Lung (tissue), 11 donors: ENCODE measurements at regions not wholly inside any gene's neighbourhood (a gene's known extent, or its start where the extent isn't known, plus 50 kb on each side); places are given as distances from the start of the nearest gene placed in this dataset.

Experiments used
- ATAC-seq: fragments of 200-7000 bp; cut with Tn5 transposase; one replicate; pipeline ENCODE4 v1.9.1; 2020; ENCODE audit warnings: moderate number of reproducible peaks; ENCODE audit not compliant: insufficient read depth, low FRiP score
- DNase-seq, 3 donors: peaks; one replicate each; pipeline ENCODE4 v3.0.0-alpha.2; 2013 to 2017
- H3K27ac ChIP-seq, 2 donors: one replicate each; pipeline ENCODE4 v1.5.1; 2013; ENCODE audit warnings: mild to moderate bottlenecking in 2 of 2, moderate library complexity in 2 of 2, control low read depth in 1 of 2, inconsistent platforms in 1 of 2, low read depth in 1 of 2, low read length in 1 of 2
- H3K27me3 ChIP-seq, 3 donors: one replicate each; pipeline ENCODE4 v1.5.1; 2013; ENCODE audit warnings: low read length in 2 of 3; ENCODE audit not compliant: control insufficient read depth in 3 of 3, insufficient read depth in 3 of 3
- H3K36me3 ChIP-seq, 4 donors: one replicate each; pipeline ENCODE4 v1.5.1; 2013; ENCODE audit warnings: low read length in 4 of 4, mild to moderate bottlenecking in 1 of 4, moderate library complexity in 1 of 4; ENCODE audit not compliant: control insufficient read depth in 4 of 4, insufficient read depth in 4 of 4
- H3K4me1 ChIP-seq, 5 donors: one replicate each; pipeline ENCODE4 v1.5.1; 2013; ENCODE audit warnings: low read length in 5 of 5, mild to moderate bottlenecking in 2 of 5, moderate library complexity in 1 of 5; ENCODE audit not compliant: control insufficient read depth in 5 of 5, insufficient read depth in 5 of 5
- H3K4me3 ChIP-seq: one replicate; pipeline ENCODE4 v1.5.1; 2013; ENCODE audit warnings: mild to moderate bottlenecking, control low read depth, moderate library complexity
- H3K9ac ChIP-seq, 2 donors: one replicate each; pipeline ENCODE4 v1.5.1; 2013; ENCODE audit warnings: low read length in 2 of 2, control low read depth in 1 of 2; ENCODE audit not compliant: insufficient read depth in 1 of 2
- H3K9me3 ChIP-seq, 4 donors: one replicate each; pipeline ENCODE4 v1.5.1; 2013; ENCODE audit warnings: low read length in 3 of 4, mild to moderate bottlenecking in 1 of 4, moderate library complexity in 1 of 4; ENCODE audit not compliant: control insufficient read depth in 4 of 4, insufficient read depth in 3 of 4
- WGBS, 2 donors: extraction: QIAGEN DNeasy Blood & Tissue Kit; methylation state at CpG; one replicate each; pipeline ENCODE4 v1.1.7; 2013; 5-methylcytosine and 5-hydroxymethylcytosine counted together
- TF ChIP-seq, protein P1 (sequence below): IDR thresholded peaks from 2 replicates; pipeline ENCODE4 v1.5.1; 2012; ENCODE audit warnings: mild to moderate bottlenecking; ENCODE audit errors: control extremely low read depth, extremely low read depth
- donor health status: control.
- donor health status: control.
- donor health status: Bipolar disorder and iron deficiency.
- donor health status: healthy.
- donor health status: DM: yes; HTN: yes; CAD: no.

DNA sequence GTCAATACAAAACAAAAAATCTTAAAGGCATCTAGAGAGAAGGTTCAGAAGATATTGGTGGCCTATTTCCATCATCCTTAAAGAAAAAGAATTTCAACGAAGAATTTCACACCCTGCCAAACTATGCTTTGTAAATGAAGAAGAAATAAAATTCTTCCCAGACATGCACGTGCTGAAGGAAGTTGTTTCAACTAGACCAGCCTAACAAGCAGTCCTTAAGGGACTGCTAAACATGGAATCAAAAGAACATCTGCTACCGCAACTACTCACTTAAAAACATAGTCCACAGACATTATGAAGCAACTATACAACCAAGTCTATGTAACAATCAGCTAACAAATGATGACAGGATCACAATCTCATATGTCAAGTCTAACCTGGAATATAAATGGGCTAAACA lies 584.9 kb upstream of the PTCHD4 start:
- H3K4me1 ChIP-seq: no peaks in the 10 kb centered on the region
- H3K9ac ChIP-seq: no peak overlapping the region
- DNase-seq: no peak
- 86 to 89% methylated on average over 3 of the region's 3 CpGs for WGBS, 2 donors
- TF ChIP-seq, protein P1, sequence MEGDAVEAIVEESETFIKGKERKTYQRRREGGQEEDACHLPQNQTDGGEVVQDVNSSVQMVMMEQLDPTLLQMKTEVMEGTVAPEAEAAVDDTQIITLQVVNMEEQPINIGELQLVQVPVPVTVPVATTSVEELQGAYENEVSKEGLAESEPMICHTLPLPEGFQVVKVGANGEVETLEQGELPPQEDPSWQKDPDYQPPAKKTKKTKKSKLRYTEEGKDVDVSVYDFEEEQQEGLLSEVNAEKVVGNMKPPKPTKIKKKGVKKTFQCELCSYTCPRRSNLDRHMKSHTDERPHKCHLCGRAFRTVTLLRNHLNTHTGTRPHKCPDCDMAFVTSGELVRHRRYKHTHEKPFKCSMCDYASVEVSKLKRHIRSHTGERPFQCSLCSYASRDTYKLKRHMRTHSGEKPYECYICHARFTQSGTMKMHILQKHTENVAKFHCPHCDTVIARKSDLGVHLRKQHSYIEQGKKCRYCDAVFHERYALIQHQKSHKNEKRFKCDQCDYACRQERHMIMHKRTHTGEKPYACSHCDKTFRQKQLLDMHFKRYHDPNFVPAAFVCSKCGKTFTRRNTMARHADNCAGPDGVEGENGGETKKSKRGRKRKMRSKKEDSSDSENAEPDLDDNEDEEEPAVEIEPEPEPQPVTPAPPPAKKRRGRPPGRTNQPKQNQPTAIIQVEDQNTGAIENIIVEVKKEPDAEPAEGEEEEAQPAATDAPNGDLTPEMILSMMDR: no peak
- no peaks in the 10 kb centered on the region for H3K27me3 ChIP-seq
- peaks cover 0 to 15% (median 6%) of the 10 kb centered on the region in 4 donors for H3K9me3 ChIP-seq
- H3K36me3 ChIP-seq: no peaks in the 10 kb centered on the region
- no peak for ATAC-seq
- no peak overlapping the region for H3K27ac ChIP-seq
- H3K4me3 ChIP-seq: no peak overlapping the region

DNA sequence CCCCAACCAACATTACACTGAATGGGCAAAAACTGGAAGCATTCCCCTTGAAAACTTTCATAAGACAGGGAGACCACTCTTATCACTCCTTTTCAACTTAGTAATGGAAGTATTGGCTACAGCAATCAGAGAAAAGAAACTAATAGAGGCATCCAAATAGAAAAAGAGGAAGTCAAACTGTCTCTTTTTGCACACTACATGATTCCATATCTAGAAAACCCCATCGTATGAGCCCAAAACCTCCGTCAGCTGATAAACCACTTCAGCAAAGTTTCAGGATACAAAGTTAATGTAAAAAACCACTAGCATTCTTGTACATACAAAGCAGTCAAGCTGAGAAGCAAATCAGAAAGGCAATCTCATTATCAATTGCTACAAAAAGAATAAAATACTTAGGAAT lies 580.4 kb upstream of the PTCHD4 start:
- WGBS, 2 donors: 58 to 83% methylated on average over 2 of the region's 2 CpGs
- Histone ChIP-seq H3K4me1 (no peaks in the 10 kb centered on the region), H3K9ac (no peak overlapping the region), H3K4me3 (no peak overlapping the region), H3K27me3 (no peaks in the 10 kb centered on the region), H3K36me3 (no peaks in the 10 kb centered on the region), H3K27ac (no peak overlapping the region), H3K9me3 (peaks cover 3 to 21% (median 10%) of the 10 kb centered on the region in 4 donors)
- TF ChIP-seq, protein P1: no peak
- ATAC-seq (no peak), DNase-seq (no peak)

DNA sequence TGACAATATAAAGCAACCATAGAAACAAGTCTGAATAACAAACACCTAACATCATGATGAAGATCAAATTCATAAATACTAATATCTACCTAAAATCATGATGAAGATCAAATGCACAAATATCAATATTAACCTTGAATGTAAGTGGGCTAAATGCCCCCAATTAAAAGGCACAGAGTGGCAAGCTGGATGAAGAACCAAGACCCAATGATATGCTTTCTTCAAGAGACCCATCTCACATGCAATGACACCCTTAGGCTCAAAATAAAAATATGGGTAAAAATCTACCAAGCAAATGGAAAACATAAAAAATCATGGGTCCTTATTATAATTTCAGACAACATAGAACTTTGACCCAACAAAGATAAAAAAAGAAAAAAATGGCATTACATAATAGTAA lies 578.5 kb upstream of the PTCHD4 start:
- TF ChIP-seq, protein P1: no peak
- no peak overlapping the region for H3K27ac ChIP-seq
- H3K4me1 ChIP-seq: no peaks in the 10 kb centered on the region
- H3K36me3 ChIP-seq: no peaks in the 10 kb centered on the region
- no peak for DNase-seq
- H3K9me3 ChIP-seq: peaks cover 3 to 23% (median 8%) of the 10 kb centered on the region in 4 donors
- H3K4me3 ChIP-seq: no peak overlapping the region
- H3K9ac ChIP-seq: no peak overlapping the region
- no peak for ATAC-seq
- no peaks in the 10 kb centered on the region for H3K27me3 ChIP-seq

DNA sequence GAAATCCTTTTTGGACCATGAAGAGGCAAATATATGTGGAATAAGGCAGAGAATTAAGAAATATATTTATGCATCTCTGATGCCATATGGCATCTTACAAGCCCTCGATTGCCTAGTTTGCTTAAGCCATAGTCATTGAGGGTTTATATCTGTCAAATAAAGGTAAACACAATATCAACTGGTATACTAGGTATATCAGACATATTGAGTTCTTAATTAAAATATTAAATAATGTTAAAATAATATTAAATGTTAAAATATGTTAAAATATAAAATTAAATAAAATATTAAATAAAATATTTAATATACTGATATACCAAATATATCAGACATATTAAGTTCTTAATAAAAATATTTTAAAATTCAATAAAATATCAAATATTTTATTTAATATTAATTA lies 567.4 kb upstream of the PTCHD4 start:
- Histone ChIP-seq H3K9me3 (no peaks in the 10 kb centered on the region), H3K27ac (no peak overlapping the region), H3K27me3 (no peaks in the 10 kb centered on the region), H3K36me3 (no peaks in the 10 kb centered on the region), H3K4me1 (no peaks in the 10 kb centered on the region), H3K9ac (no peak overlapping the region), H3K4me3 (no peak overlapping the region)
- TF ChIP-seq, protein P1: no peak
- ATAC-seq (no peak), DNase-seq (no peak)
- 86 to 93% methylated on average over 1 of the region's 1 CpG for WGBS, 2 donors
